ENCODE measurements at regions not wholly inside any gene's neighbourhood (a gene's known extent, or its start where the extent isn't known, plus 50 kb on each side); places are given as distances from the start of the nearest gene placed in this dataset.

DNA sequence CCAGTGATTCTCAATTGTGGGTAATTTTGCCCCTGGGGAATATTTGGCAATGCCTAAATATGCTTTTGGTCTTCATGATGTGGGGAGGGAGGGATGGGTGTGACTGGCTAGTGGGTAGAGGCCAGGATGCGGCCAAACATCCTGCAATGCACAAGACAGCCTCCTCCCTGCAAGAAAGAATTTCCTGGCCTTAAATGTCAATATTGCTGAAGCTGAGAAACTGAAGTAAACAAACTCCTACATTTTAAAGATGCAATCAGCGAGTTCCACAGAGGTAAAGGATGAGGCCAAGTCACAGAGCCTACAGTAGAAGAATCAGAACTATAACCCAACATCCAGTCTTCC is 272.9 kb upstream of the EPHA4 start:
- TF ChIP-seq, protein P1, sequence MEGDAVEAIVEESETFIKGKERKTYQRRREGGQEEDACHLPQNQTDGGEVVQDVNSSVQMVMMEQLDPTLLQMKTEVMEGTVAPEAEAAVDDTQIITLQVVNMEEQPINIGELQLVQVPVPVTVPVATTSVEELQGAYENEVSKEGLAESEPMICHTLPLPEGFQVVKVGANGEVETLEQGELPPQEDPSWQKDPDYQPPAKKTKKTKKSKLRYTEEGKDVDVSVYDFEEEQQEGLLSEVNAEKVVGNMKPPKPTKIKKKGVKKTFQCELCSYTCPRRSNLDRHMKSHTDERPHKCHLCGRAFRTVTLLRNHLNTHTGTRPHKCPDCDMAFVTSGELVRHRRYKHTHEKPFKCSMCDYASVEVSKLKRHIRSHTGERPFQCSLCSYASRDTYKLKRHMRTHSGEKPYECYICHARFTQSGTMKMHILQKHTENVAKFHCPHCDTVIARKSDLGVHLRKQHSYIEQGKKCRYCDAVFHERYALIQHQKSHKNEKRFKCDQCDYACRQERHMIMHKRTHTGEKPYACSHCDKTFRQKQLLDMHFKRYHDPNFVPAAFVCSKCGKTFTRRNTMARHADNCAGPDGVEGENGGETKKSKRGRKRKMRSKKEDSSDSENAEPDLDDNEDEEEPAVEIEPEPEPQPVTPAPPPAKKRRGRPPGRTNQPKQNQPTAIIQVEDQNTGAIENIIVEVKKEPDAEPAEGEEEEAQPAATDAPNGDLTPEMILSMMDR (IDR thresholded peaks at IDR 0.05; ENCODE audit: low read depth, low read length): no peak
- TF ChIP-seq, protein P2, sequence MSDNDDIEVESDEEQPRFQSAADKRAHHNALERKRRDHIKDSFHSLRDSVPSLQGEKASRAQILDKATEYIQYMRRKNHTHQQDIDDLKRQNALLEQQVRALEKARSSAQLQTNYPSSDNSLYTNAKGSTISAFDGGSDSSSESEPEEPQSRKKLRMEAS (IDR thresholded peaks at IDR 0.05; ENCODE audit: low read depth, low read length): no peak
